ENCODE measurements at regions not wholly inside any gene's neighbourhood (a gene's known extent, or its start where the extent isn't known, plus 50 kb on each side); places are given as distances from the start of the nearest gene placed in this dataset.

- TF ChIP-seq GATA3 (IDR thresholded peaks at IDR 0.05; ENCODE audit: low read depth, low read length): no peak
- TF ChIP-seq GATA2 (IDR thresholded peaks at IDR 0.05; ENCODE audit: low read depth, low read length): no peak
Observed at GRCh38 chr1:47579809-47580208, 142.0 kb downstream of the FOXD2 start.

Measured in SH-SY5Y (cell line).